ENCODE measurements at regions not wholly inside any gene's neighbourhood (a gene's known extent, or its start where the extent isn't known, plus 50 kb on each side); places are given as distances from the start of the nearest gene placed in this dataset.
"Not testable (repeated sequence)": the region's sequence is repeated elsewhere in the genome, so short reads cannot be mapped to it uniquely, and the experiment has no call there.

GRCh38 chr3:69485489-69485888, 99.6 kb upstream of the FRMD4B start:
- no peak for DNase-seq (ENCODE audit: low read depth in 2 of 2)

GRCh38 chr3:69484507-69485393, 98.9 kb upstream of the FRMD4B start:
- no peak for DNase-seq (ENCODE audit: low read depth in 2 of 2)

- no peak for DNase-seq (ENCODE audit: low read depth in 2 of 2)
Measured at GRCh38 chr3:69483449-69483848, 97.6 kb upstream of the FRMD4B start.

GRCh38 chr3:69480986-69481385, 95.1 kb upstream of the FRMD4B start:
- not testable (repeated sequence) for DNase-seq (ENCODE audit: low read depth in 2 of 2)

GRCh38 chr3:69474186-69474585, 88.3 kb upstream of the FRMD4B start:
- DNase-seq (ENCODE audit: low read depth in 2 of 2) = no peak

GRCh38 chr3:69472093-69472492, 86.2 kb upstream of the FRMD4B start:
- no peak for DNase-seq (ENCODE audit: low read depth in 2 of 2)

GRCh38 chr3:69463531-69463930, 77.6 kb upstream of the FRMD4B start:
- no peak for DNase-seq (ENCODE audit: low read depth in 2 of 2)

GRCh38 chr3:69462826-69463100, 76.9 kb upstream of the FRMD4B start:
- no peak for DNase-seq (ENCODE audit: low read depth in 2 of 2)

GRCh38 chr3:69462022-69462825, 76.3 kb upstream of the FRMD4B start:
- no peak for DNase-seq (ENCODE audit: low read depth in 2 of 2)

GRCh38 chr3:69460034-69460433, 74.1 kb upstream of the FRMD4B start:
- no peak for DNase-seq (ENCODE audit: low read depth in 2 of 2)

GRCh38 chr3:69458803-69459365, 73.0 kb upstream of the FRMD4B start:
- no peak for DNase-seq (ENCODE audit: low read depth in 2 of 2)

- DNase-seq (ENCODE audit: low read depth in 2 of 2) = no peak
Measured at GRCh38 chr3:69456631-69457030, 70.7 kb upstream of the FRMD4B start.

- no peak for DNase-seq (ENCODE audit: low read depth in 2 of 2)
Measured at GRCh38 chr3:69454204-69454787, 68.4 kb upstream of the FRMD4B start.

- DNase-seq (ENCODE audit: low read depth in 2 of 2) = no peak
Measured at GRCh38 chr3:69452295-69452694, 66.4 kb upstream of the FRMD4B start.

GRCh38 chr3:69451594-69451993, 65.7 kb upstream of the FRMD4B start:
- no peak for DNase-seq (ENCODE audit: low read depth in 2 of 2)

GRCh38 chr3:69448877-69449276, 63.0 kb upstream of the FRMD4B start:
- no peak for DNase-seq (ENCODE audit: low read depth in 2 of 2)

- DNase-seq (ENCODE audit: low read depth in 2 of 2) = no peak
Measured at GRCh38 chr3:69446402-69447072, 60.6 kb upstream of the FRMD4B start.

- no peak for DNase-seq (ENCODE audit: low read depth in 2 of 2)
Measured at GRCh38 chr3:69445498-69445897, 59.6 kb upstream of the FRMD4B start.

- DNase-seq (ENCODE audit: low read depth in 2 of 2) = no peak
Measured at GRCh38 chr3:69445024-69445423, 59.1 kb upstream of the FRMD4B start.

GRCh38 chr3:69443457-69443920, 57.6 kb upstream of the FRMD4B start:
- DNase-seq (ENCODE audit: low read depth in 2 of 2) = no peak

GRCh38 chr3:69442771-69443311, 57.0 kb upstream of the FRMD4B start:
- DNase-seq (ENCODE audit: low read depth in 2 of 2) = no peak
